ENCODE measurements at regions not wholly inside any gene's neighbourhood (a gene's known extent, or its start where the extent isn't known, plus 50 kb on each side); places are given as distances from the start of the nearest gene placed in this dataset.

DNA sequence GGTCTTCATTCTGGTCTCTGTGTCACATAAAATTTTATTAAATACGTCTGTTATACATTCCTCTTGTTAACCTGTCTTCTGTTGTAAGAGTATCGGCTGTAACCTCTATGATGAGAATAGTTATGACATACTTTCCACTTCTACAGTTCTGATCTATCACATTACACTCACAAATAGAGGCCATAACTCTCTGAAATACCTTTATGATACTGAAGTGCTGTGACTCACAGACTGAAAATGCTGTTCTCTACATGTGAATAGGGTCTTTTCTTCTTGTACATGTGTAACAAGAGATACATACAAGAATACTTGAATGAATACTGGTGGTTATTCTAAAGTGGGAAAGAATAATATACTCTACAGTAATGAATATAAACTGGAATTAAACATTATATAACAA lies 1047.6 kb downstream of the TECRL start:
- TF ChIP-seq, protein P1, sequence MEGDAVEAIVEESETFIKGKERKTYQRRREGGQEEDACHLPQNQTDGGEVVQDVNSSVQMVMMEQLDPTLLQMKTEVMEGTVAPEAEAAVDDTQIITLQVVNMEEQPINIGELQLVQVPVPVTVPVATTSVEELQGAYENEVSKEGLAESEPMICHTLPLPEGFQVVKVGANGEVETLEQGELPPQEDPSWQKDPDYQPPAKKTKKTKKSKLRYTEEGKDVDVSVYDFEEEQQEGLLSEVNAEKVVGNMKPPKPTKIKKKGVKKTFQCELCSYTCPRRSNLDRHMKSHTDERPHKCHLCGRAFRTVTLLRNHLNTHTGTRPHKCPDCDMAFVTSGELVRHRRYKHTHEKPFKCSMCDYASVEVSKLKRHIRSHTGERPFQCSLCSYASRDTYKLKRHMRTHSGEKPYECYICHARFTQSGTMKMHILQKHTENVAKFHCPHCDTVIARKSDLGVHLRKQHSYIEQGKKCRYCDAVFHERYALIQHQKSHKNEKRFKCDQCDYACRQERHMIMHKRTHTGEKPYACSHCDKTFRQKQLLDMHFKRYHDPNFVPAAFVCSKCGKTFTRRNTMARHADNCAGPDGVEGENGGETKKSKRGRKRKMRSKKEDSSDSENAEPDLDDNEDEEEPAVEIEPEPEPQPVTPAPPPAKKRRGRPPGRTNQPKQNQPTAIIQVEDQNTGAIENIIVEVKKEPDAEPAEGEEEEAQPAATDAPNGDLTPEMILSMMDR (conservative IDR thresholded peaks at IDR 0.05; ENCODE audit: low read depth, low read length) = no peak
- no peak for TF ChIP-seq EZH2 (IDR thresholded peaks at IDR 0.05; ENCODE audit: borderline replicate concordance, low read depth, low read length, poor library complexity, severe bottlenecking)

Data from A673 (cell line).